HEK293 (cell line): ENCODE measurements at regions not wholly inside any gene's neighbourhood (a gene's known extent, or its start where the extent isn't known, plus 50 kb on each side); places are given as distances from the start of the nearest gene placed in this dataset.

Source experiments
- CTCF ChIA-PET: fragments of 350-600 bp; formaldehyde crosslinking; extraction: SDS; loops from one replicate; lab custom pipeline; 2021; ENCODE audit warnings: antibody characterized with exemption; lab: Yijun Ruan, JAX
- POLR2A ChIA-PET: fragments of 300-600 bp; formaldehyde crosslinking; extraction: SDS; loops from one replicate; lab custom pipeline; 2020; ENCODE audit warnings: antibody characterized with exemption, inconsistent platforms; lab: Yijun Ruan, JAX
- H3K27ac ChIP-seq: fragments of 200-500 bp; sonication (Bioruptor generic); 2 replicates; pipeline ENCODE4 v1.5.1; 2014; ENCODE audit warnings: low read depth, low read length, control low read depth, inconsistent platforms; ENCODE audit errors: extremely low read depth
- H3K36me3 ChIP-seq, 2 experiments: fragments of 200-500 bp in 1 of 2; sonication (Bioruptor generic) in 1 of 2; 1 replicate in 1 of 2; 2 replicates in 1 of 2; pipeline ENCODE4 v1.5.1; 2014 to 2017; ENCODE audit warnings: inconsistent platforms in 2 of 2, low read length in 2 of 2; ENCODE audit not compliant: control insufficient read depth in 2 of 2, insufficient read depth in 1 of 2
- H3K4me1 ChIP-seq: fragments of 200-500 bp; sonication (Bioruptor generic); 2 replicates; pipeline ENCODE4 v1.5.1; 2014; ENCODE audit warnings: mild to moderate bottlenecking, low read length, inconsistent platforms; ENCODE audit not compliant: control insufficient read depth, insufficient read depth
- H3K4me3 ChIP-seq: 2 replicates; pipeline ENCODE4 v1.5.1; 2011; ENCODE audit warnings: low read depth, mild to moderate bottlenecking, control low read depth, low read length, moderate library complexity
- H3K9me3 ChIP-seq: fragments of 200-500 bp; sonication (Bioruptor generic); 2 replicates; pipeline ENCODE4 v1.5.1; 2014; ENCODE audit warnings: low read depth, low read length, inconsistent platforms; ENCODE audit not compliant: control insufficient read depth, insufficient read depth
- GLIS1 ChIP-seq: fragments of 450-650 bp; formaldehyde crosslinking; IDR thresholded peaks from 2 replicates; pipeline ENCODE4 v1.5.1; 2016; ENCODE audit warnings: missing biosample characterization, missing genetic modification characterization
- KLF10 ChIP-seq: fragments of 450-650 bp; IDR thresholded peaks from 2 replicates; pipeline ENCODE4 v1.5.1; 2018; ENCODE audit warnings: missing biosample characterization, mild to moderate bottlenecking, missing genetic modification characterization
- PRDM1 ChIP-seq: fragments of 450-650 bp; formaldehyde crosslinking; IDR thresholded peaks from 2 replicates; pipeline ENCODE4; 2016; ENCODE audit warnings: missing biosample characterization, missing genetic modification characterization
- ZBTB11 ChIP-seq: fragments of 450-650 bp; formaldehyde crosslinking; conservative IDR thresholded peaks from 2 replicates; pipeline ENCODE4 v1.5.1; 2016; ENCODE audit warnings: low read depth, missing biosample characterization, missing genetic modification characterization
- ZBTB49 ChIP-seq: fragments of 450-650 bp; formaldehyde crosslinking; IDR thresholded peaks from 2 replicates; pipeline ENCODE4 v1.5.1; 2016; ENCODE audit warnings: missing biosample characterization, missing genetic modification characterization, low read depth
- ZNF169 ChIP-seq: fragments of 450-650 bp; formaldehyde crosslinking; IDR thresholded peaks from 2 replicates; pipeline ENCODE4 v1.5.1; 2016; ENCODE audit warnings: missing biosample characterization, missing genetic modification characterization
- ZNF174 ChIP-seq: fragments of 450-650 bp; formaldehyde crosslinking; IDR thresholded peaks from 2 replicates; pipeline ENCODE4 v1.5.0; 2017; ENCODE audit warnings: missing biosample characterization, mild to moderate bottlenecking, missing genetic modification characterization
- ZNF266 ChIP-seq: fragments of 450-650 bp; formaldehyde crosslinking; IDR thresholded peaks from 2 replicates; pipeline ENCODE4 v1.5.1; 2016; ENCODE audit warnings: missing biosample characterization, missing genetic modification characterization, low read depth
- ZNF292 ChIP-seq: fragments of 450-650 bp; formaldehyde crosslinking; IDR thresholded peaks from 2 replicates; pipeline ENCODE4 v1.5.1; 2016; ENCODE audit warnings: low read depth, missing biosample characterization, missing genetic modification characterization, borderline replicate concordance
- ZNF571 ChIP-seq: fragments of 450-650 bp; formaldehyde crosslinking; IDR thresholded peaks from 2 replicates; pipeline ENCODE4 v1.5.0; 2017; ENCODE audit warnings: missing biosample characterization, missing genetic modification characterization
- ZNF621 ChIP-seq: fragments of 450-650 bp; formaldehyde crosslinking; IDR thresholded peaks from 2 replicates; pipeline ENCODE4 v1.5.1; 2017; ENCODE audit warnings: missing biosample characterization, missing genetic modification characterization
- ZNF677 ChIP-seq: fragments of 450-650 bp; IDR thresholded peaks from 2 replicates; pipeline ENCODE4 v1.5.0; 2018; ENCODE audit warnings: missing biosample characterization, mild to moderate bottlenecking, missing genetic modification characterization, moderate library complexity
- ZNF768 ChIP-seq: fragments of 450-650 bp; formaldehyde crosslinking; IDR thresholded peaks from 2 replicates; pipeline ENCODE4 v1.5.1; 2018; ENCODE audit warnings: missing biosample characterization, mild to moderate bottlenecking, missing genetic modification characterization
- ZNF792 ChIP-seq: fragments of 450-650 bp; formaldehyde crosslinking; IDR thresholded peaks from 2 replicates; pipeline ENCODE4 v1.5.1; 2016; ENCODE audit warnings: missing biosample characterization, missing genetic modification characterization
- TF ChIP-seq, protein P1 (sequence below): fragments of 450-650 bp; formaldehyde crosslinking; IDR thresholded peaks from 2 replicates; pipeline ENCODE4 v1.5.1; 2016; ENCODE audit warnings: missing biosample characterization, missing genetic modification characterization, borderline replicate concordance
- TF ChIP-seq, protein P2 (sequence below): fragments of 450-650 bp; formaldehyde crosslinking; IDR thresholded peaks from 2 replicates; pipeline ENCODE4 v1.5.1; 2016; ENCODE audit warnings: missing biosample characterization, missing genetic modification characterization

DNA sequence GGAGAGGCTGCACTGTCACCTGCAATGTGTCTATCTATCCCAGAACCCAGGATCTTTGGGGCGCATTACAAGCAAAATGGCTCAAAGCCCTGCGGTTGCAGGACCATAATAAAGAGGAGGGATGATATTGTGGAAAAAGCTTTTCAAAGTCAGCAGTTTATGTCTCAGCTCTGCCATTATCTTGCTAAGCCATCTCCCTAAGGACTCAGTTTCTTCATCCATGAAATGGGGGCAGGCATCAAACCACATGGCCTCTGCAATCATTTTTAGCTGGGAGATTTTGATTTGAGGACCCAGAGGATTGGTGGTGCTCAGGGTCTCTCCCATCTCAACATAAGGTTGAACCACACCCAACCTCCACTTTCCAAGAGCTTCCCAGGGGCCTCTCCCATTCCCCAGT, 513.8 kb downstream of the MIAT start (continued):
- TF ChIP-seq ZNF768: no peak
- TF ChIP-seq GLIS1: no peak
- no peak for TF ChIP-seq PRDM1 (tag by site-specific recombination)
- no peak for TF ChIP-seq ZNF266 (tag by site-specific recombination)

DNA sequence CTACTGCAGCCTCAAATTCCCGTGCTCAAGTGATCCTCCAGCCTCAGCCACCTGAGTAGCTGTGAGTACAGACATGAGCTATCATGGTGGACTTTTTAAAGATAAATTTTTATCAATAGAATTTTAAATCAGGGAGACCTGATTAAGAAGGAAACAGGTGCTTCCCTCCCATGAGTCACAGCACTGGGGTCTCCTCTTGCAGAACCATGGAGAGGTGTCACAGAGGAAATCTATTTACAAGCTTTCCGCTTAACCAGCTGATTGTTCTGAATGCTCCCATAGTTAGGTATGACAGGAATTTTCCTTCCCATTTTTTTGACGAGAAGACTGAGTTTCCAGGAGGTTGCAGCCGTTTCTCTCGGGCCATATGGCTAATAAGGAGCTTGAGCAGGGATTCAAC, 516.1 kb downstream of the MIAT start:
- POLR2A ChIA-PET: no interaction called here
- Histone ChIP-seq H3K27ac (no peak overlapping the region), H3K4me1 (no peaks in the 10 kb centered on the region), H3K36me3 (no peaks in the 10 kb centered on the region), H3K9me3 (no peaks in the 10 kb centered on the region), H3K4me3 (no peak overlapping the region)
- TF ChIP-seq ZNF174 (tag by site-specific recombination) (no peak), ZNF677 (tag by site-specific recombination) (no peak), ZNF292 (no peak), ZBTB49 (tag by site-specific recombination) (no peak), ZNF571 (no peak), ZNF792 (no peak), ZNF169 (tag by site-specific recombination) (no peak), ZBTB11 (tag by site-specific recombination) (no peak), ZNF621 (tag by site-specific recombination) (no peak), KLF10 (tag by site-specific recombination) (no peak)
- TF ChIP-seq, protein P1, sequence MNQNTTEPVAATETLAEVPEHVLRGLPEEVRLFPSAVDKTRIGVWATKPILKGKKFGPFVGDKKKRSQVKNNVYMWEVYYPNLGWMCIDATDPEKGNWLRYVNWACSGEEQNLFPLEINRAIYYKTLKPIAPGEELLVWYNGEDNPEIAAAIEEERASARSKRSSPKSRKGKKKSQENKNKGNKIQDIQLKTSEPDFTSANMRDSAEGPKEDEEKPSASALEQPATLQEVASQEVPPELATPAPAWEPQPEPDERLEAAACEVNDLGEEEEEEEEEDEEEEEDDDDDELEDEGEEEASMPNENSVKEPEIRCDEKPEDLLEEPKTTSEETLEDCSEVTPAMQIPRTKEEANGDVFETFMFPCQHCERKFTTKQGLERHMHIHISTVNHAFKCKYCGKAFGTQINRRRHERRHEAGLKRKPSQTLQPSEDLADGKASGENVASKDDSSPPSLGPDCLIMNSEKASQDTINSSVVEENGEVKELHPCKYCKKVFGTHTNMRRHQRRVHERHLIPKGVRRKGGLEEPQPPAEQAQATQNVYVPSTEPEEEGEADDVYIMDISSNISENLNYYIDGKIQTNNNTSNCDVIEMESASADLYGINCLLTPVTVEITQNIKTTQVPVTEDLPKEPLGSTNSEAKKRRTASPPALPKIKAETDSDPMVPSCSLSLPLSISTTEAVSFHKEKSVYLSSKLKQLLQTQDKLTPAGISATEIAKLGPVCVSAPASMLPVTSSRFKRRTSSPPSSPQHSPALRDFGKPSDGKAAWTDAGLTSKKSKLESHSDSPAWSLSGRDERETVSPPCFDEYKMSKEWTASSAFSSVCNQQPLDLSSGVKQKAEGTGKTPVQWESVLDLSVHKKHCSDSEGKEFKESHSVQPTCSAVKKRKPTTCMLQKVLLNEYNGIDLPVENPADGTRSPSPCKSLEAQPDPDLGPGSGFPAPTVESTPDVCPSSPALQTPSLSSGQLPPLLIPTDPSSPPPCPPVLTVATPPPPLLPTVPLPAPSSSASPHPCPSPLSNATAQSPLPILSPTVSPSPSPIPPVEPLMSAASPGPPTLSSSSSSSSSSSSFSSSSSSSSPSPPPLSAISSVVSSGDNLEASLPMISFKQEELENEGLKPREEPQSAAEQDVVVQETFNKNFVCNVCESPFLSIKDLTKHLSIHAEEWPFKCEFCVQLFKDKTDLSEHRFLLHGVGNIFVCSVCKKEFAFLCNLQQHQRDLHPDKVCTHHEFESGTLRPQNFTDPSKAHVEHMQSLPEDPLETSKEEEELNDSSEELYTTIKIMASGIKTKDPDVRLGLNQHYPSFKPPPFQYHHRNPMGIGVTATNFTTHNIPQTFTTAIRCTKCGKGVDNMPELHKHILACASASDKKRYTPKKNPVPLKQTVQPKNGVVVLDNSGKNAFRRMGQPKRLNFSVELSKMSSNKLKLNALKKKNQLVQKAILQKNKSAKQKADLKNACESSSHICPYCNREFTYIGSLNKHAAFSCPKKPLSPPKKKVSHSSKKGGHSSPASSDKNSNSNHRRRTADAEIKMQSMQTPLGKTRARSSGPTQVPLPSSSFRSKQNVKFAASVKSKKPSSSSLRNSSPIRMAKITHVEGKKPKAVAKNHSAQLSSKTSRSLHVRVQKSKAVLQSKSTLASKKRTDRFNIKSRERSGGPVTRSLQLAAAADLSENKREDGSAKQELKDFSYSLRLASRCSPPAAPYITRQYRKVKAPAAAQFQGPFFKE (tag by site-specific recombination): no peak
- TF ChIP-seq, protein P2, sequence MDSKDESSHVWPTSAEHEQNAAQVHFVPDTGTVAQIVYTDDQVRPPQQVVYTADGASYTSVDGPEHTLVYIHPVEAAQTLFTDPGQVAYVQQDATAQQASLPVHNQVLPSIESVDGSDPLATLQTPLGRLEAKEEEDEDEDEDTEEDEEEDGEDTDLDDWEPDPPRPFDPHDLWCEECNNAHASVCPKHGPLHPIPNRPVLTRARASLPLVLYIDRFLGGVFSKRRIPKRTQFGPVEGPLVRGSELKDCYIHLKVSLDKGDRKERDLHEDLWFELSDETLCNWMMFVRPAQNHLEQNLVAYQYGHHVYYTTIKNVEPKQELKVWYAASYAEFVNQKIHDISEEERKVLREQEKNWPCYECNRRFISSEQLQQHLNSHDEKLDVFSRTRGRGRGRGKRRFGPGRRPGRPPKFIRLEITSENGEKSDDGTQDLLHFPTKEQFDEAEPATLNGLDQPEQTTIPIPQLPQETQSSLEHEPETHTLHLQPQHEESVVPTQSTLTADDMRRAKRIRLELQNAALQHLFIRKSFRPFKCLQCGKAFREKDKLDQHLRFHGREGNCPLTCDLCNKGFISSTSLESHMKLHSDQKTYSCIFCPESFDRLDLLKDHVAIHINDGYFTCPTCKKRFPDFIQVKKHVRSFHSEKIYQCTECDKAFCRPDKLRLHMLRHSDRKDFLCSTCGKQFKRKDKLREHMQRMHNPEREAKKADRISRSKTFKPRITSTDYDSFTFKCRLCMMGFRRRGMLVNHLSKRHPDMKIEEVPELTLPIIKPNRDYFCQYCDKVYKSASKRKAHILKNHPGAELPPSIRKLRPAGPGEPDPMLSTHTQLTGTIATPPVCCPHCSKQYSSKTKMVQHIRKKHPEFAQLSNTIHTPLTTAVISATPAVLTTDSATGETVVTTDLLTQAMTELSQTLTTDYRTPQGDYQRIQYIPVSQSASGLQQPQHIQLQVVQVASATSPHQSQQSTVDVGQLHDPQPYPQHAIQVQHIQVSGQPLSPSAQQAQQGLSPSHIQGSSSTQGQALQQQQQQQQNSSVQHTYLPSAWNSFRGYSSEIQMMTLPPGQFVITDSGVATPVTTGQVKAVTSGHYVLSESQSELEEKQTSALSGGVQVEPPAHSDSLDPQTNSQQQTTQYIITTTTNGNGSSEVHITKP (tag by site-specific recombination): no peak
- CTCF ChIA-PET: no interaction called here
